Neural crest cell (in vitro differentiated cells): ENCODE measurements at regions not wholly inside any gene's neighbourhood (a gene's known extent, or its start where the extent isn't known, plus 50 kb on each side); places are given as distances from the start of the nearest gene placed in this dataset.

ENCODE experiments used
- DNase-seq: peaks from one replicate; pipeline ENCODE4 v3.0.0; 2021; ENCODE audit warnings: low read depth, mixed read lengths, low spot score
- H3K27ac Mint-ChIP-seq: one replicate; pipeline ENCODE4 v1.8.0; 2021; ENCODE audit warnings: mild to moderate bottlenecking, mixed read lengths; ENCODE audit not compliant: unreplicated experiment
- H3K27me3 Mint-ChIP-seq: 2 replicates; pipeline ENCODE4 v1.8.0; 2021; ENCODE audit warnings: low read depth, mild to moderate bottlenecking, mixed read lengths
- H3K36me3 Mint-ChIP-seq: 2 replicates; pipeline ENCODE4 v1.8.0; 2021; ENCODE audit warnings: low read depth, mild to moderate bottlenecking, mixed read lengths
- H3K4me1 Mint-ChIP-seq: 2 replicates; pipeline ENCODE4 v1.8.0; 2021; ENCODE audit warnings: mixed read lengths
- H3K4me3 Mint-ChIP-seq: one replicate; pipeline ENCODE4 v1.8.0; 2021; ENCODE audit warnings: mild to moderate bottlenecking, mixed read lengths
- H3K9me3 Mint-ChIP-seq: 2 replicates; pipeline ENCODE4 v1.8.0; 2021; ENCODE audit warnings: mixed read lengths
- CTCF ChIP-seq: fragments of 200-600 bp; sonication (generic); conservative IDR thresholded peaks from 2 replicates; pipeline ENCODE4 v1.5.0; 2021; ENCODE audit warnings: antibody characterized with exemption, mild to moderate bottlenecking

DNA sequence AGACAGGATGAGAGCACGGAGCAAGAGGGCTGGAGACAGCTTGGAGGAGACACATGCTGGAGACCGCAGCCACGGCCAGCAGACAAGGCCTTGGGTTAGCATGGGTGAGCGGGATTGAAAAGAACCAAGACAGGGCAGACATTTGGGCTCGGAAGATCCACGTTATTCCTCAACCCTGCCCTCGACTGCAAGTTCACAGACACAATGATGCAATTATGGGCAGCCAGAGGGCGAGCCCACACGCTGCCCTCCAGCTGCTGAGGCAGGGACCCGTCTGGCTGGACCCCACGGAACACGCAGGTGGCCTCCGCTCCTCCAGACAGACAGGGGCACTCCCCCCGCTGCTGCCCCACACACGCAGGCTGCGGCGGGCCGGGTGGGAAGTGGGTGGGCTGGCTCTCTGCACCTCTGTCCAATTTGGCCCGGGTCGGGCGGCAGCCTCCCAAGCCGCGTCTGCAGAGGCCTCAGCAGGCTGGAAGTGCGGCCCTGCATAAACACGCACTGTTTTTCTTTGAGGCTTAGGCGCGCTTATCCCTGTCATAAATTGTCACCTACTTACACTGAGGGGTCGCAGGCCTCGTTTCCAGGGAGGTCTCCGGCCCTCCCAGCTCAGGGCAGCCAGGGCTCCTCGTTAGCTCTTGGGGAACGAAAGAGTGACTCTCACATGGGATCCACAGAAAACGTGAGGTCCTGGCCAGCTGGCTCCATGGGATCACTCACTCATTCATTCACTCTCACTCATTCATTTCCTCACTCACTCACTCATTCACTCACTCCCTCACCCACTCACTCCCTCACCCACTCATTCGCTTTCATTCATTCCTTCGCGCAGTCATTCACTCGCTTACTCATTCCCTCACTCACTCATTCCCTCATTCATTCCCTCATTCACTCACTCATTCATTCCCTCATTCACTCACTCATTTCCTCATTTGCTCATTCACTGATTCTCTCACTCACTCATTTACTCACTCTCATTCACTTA, 303.9 kb downstream of the C16orf95 start:
- Mint-ChIP-seq H3K4me3 (no peak overlapping the region), H3K36me3 (no peaks in the 10 kb centered on the region), H3K27me3 (no peaks in the 10 kb centered on the region), H3K27ac (no peak overlapping the region), H3K4me1 (no peaks in the 10 kb centered on the region), H3K9me3 (no peaks in the 10 kb centered on the region)
- TF ChIP-seq CTCF = no peak
- no peak for DNase-seq

GRCh38 chr16:87014112-87014511, 303.1 kb downstream of the C16orf95 start:
- DNase-seq = no peak
- TF ChIP-seq CTCF = no peak
- Mint-ChIP-seq H3K4me1 (peaks cover under 1% of the 10 kb centered on the region), H3K4me3 (no peak overlapping the region), H3K27ac (no peak overlapping the region), H3K9me3 (no peaks in the 10 kb centered on the region), H3K27me3 (no peaks in the 10 kb centered on the region), H3K36me3 (no peaks in the 10 kb centered on the region)

- H3K4me1 Mint-ChIP-seq = peaks cover 5% of the 10 kb centered on the region
- no peaks in the 10 kb centered on the region for H3K27me3 Mint-ChIP-seq
- TF ChIP-seq CTCF = no peak
- no peaks in the 10 kb centered on the region for H3K36me3 Mint-ChIP-seq
- H3K4me3 Mint-ChIP-seq = no peak overlapping the region
- DNase-seq = no peak
- peak overlapping the region; percentile 58 for H3K27ac Mint-ChIP-seq
- H3K9me3 Mint-ChIP-seq = no peaks in the 10 kb centered on the region
Observed at GRCh38 chr16:87015021-87015420, 302.2 kb downstream of the C16orf95 start.

DNA sequence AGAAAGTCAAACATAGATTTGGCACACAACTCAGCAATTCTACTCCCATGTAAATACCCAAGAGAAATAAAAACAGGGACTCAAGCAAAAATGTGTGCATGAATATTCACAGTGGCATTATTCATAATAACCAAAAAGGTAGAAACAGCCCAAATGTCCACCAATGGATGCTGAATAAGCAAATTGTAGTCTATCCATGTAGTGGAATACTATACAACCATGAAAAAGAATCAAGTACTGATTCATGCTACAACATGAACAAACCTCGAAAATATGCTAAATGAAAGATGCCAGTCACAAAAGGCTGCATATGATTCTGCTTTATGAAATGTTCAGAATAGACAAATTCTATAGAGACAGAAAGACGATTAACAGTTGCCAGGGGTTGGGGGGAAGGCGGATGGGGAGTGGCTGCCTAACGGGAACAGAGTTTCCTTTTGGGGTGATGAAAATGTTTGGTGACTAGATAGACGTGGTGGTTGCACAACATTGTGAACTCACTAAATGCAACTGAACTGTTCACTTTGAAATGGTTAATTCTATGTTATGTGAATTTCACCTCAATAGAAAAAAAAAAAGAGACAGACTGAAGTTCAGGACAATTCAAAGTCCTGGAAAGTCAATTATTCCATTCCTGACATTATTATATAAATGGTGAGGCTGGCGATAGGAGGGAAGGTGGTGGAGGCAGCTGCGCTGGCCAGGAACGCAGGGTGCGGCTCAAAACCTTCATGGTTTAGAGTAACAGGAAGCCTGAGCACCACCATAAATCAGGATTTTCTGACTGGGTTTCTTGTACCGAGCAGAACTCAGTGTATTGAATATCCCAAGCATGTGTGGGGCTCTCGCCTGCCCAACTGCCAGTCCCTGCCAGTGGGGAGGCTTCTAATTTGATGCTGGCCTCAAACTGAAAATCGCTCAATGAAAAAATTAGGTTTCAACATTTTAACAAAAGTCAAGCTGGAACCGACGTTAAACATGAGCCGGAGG, 300.9 kb downstream of the C16orf95 start:
- peaks cover 5% of the 10 kb centered on the region for H3K4me1 Mint-ChIP-seq
- H3K27ac Mint-ChIP-seq = no peak overlapping the region
- H3K27me3 Mint-ChIP-seq = no peaks in the 10 kb centered on the region
- TF ChIP-seq CTCF = no peak
- no peak for DNase-seq
- H3K4me3 Mint-ChIP-seq = no peak overlapping the region
- no peaks in the 10 kb centered on the region for H3K9me3 Mint-ChIP-seq
- no peaks in the 10 kb centered on the region for H3K36me3 Mint-ChIP-seq

GRCh38 chr16:87017371-87018012, 299.7 kb downstream of the C16orf95 start:
- no peak overlapping the region for H3K4me3 Mint-ChIP-seq
- DNase-seq = no peak
- no peaks in the 10 kb centered on the region for H3K9me3 Mint-ChIP-seq
- peak; percentile 31 for TF ChIP-seq CTCF
- peaks cover 5% of the 10 kb centered on the region for H3K4me1 Mint-ChIP-seq
- H3K27ac Mint-ChIP-seq = no peak overlapping the region
- H3K36me3 Mint-ChIP-seq = no peaks in the 10 kb centered on the region
- no peaks in the 10 kb centered on the region for H3K27me3 Mint-ChIP-seq
